GM21390 (cell line): ENCODE measurements at regions not wholly inside any gene's neighbourhood (a gene's known extent, or its start where the extent isn't known, plus 50 kb on each side); places are given as distances from the start of the nearest gene placed in this dataset.

Source experiments
- ATAC-seq: cut with Tn5 transposase; IDR thresholded peaks from one replicate; pipeline ENCODE4 v1.9.1; 2021; ENCODE audit not compliant: unreplicated experiment

DNA sequence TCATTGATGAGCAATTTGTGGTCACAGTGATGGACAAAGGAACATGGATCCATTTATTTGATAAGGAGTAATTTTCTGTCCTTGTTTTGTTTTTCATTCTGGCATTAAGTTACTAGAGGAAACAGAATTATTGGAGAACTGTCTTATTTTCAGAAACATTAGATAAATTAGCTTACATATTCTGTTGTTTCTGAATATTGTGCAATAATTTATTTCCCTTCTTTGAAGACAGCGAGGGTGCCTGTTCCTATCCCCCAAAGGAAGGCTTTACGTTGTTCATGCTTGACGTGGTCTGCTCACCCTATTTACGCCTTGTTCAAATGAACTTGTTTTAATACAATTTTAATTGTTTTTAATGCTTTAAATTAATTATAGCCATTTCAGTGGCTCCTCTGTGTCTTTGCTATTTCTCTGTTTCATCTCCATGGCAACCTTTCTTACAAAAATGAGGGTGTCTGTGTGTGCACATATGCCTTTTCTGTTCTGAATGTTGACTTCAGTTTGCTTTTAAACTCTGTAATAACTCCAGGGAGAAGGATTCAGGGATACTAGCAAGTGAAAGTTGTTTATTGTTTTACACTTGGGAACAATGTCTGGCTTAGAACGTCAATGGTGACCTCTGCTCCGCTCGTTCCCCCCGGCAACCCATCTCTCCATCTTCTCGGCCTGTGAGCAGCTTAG is 138.3 kb upstream of the PLET1 start:
- ATAC-seq: no peak

DNA sequence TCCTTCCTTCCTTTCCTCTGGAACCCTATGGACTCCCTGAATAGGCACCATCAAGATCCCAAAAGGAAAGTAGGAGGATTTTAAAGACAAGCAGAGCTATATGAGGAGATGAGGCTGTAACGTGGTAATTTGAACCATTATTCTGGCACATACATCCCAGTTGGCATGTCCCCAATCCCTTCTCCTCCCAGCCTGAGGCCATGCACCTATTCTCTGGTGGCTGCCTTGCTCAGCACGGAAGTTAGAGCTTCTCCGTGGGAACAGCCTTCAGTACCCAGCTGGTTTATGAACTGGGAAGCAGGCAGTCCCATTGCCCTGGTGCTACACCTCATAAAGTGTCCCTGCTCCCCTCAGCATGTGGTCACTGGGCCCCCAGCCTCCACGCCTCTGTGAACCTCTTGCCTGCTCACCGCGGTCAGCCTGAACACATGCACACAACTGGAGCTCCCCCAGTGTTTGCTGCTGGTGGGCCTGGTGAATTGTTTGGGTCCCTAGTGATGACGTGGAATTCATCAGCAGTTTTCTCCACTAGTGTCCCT is 139.9 kb upstream of the PLET1 start:
- no peak for ATAC-seq

DNA sequence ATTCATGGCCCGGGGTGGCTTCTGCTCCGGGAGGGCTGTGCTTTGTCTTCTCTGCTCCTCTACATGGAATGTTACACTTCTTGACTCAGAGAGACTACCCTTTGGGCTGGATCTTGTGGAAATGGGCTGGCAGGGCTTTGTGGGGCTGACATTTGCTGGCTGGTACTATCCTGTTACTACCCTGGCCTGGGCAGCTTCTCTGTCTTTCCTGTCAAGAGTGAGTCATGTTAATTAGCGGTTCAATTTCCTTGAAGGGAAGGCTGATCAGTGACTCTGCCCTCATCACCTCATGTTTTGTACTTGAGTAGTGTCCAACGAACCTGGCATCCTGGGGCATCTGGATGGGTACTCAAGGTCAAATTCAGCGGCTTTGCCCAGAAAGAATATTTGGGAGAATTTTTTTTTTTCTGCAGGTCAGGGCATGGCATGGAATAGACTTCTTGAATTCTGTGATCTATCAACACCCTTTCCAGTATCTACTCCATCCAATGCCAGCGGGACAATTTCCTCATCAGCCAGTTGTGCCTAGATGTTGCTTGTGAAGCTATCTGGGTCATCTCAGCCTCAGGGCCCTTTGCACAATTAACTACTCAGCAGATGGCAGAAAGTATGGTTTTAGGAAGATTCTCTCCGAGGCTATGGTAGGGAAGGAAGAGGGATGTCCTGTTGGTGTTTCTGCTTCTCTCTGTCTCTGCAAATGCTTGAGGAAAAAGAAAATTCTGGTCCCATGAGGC is 140.5 kb upstream of the PLET1 start:
- ATAC-seq: no peak

- ATAC-seq: no peak
Measured at GRCh38 chr11:112403432-112403831, 142.8 kb upstream of the PLET1 start.

DNA sequence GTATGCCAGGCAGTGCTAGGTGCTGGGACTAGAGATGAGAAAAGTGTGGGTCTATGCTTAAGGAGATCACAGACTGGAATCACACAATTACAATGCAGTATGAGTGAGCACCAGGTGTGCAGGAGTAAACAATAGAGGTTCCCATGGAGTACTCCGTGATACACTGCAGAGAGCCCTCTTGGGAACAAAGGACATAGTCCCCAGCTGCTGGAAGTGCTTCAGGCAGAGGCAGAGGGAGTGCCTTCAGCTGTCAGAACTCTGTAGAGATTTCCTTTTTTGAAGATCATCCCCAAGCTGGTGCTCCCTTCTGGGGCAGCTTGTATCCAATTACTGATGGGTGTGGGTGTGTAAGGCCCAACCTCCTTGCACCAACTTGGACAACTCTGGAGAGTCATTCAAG is 143.5 kb upstream of the PLET1 start:
- ATAC-seq: no peak

DNA sequence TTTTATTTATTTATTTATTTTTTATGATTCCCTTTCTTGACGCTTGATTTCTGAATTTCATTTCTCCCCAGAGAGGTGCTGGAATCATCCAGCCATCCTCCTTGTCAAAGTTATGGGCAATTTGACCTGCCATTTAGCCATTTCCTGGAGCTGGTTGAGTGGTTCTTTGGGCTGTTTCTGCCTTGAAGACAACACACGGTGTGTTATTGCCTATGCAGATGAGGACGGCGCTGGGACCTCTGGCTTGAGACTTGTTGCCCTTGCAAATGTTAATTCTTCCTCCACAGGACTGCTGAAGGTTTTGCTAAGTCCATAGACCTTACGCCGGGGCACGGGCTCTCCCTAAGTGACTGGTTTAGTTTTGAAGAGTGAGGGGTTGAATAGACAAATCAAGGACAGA is 147.9 kb upstream of the PLET1 start:
- ATAC-seq: no peak

DNA sequence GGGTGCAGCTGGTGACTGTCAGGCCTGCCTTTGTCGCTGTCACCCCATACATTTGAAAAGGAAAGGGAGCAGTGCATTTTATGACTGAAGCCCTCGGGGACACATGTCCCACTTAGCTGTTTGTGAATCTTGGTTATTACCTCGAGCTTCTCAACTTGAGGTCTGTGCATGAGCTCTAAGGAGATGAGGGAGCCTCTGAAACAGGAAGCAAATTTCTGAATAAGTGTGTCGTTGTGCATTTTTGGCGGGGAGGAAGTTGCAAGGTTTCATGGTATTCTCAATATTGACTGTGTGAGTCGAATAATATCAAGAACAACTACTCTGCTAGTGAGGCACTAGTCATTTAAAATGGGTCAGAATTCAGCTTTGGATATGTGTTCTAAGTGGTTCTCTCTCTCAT is 149.7 kb upstream of the PLET1 start:
- no peak for ATAC-seq

DNA sequence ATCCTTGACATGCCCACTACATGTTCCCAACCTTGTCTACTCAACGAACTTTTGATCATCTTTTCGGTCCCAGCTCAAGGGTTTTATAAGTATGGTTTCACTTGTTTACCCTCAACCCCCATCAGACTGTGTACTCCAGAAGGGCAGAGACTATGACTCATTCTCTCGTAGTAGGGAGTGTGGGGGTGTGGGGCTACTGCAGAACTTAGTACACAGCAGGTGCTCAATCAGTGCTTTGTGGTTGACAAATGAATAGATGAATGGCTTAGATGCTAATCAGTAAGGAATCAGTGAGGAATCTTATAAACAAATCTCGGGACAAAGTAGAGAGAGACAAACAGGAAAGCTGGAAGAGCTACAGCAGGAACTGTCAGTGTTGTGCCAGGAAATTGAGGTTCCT is 151.7 kb upstream of the PLET1 start:
- no peak for ATAC-seq

DNA sequence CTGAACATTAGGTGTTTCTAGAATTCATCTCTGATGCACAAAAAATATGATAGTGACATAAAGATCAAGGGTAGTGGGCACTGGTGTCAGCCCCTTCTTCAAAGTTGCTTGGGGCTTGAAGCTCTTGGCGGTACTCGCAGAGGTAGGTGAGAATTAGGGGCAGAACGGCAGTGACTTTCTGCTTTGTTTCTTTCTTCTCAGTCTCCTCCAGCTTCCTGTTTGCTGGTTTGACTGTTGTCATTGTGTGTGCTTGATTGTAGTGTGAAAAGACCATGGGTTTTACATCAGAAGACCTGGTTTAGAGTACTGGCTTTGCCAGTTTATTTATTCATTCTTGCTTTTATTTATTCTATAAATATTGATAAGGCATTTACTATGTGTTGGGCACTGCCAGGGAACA is 156.7 kb upstream of the PLET1 start:
- ATAC-seq: no peak

DNA sequence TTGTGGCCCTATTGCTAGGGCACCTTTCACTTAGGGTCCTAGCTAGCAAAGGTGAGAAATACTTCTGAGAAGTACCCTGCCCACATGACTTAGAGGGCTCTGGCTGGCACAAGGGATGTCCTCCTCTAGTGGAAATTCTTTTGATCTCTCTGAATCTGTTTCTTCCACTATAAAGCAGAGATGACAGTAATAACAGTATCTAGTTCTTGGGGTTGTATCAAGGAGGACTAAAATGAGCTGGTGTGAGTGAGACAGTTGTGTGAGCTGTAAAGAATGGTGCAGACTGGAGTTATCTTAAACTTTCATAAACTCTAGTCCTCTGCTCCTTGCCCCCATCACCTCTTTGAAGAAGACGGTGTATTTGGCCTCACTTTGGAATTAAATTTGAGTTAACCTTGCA is 157.8 kb upstream of the PLET1 start:
- no peak for ATAC-seq

- no peak for ATAC-seq
Measured at GRCh38 chr11:112421879-112422278, 161.2 kb upstream of the PLET1 start.

DNA sequence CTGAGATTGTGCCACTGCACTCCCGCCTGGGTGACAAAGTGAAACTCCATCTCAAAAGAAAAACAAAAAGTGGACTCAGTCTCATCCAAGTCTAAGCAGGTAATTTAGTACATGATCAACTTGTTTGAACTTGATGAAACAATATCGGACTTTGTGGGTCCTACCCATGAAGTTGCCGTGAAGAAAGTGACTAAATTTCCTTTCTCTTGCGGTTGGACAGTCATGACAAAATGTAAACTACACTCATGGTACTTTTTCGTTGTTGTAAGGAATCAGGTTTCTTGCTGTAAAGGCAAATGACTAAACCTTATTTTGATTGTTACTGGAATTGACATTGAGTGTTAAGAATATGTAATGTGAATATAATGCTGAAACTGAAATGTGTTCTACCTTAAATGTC is 164.5 kb upstream of the PLET1 start:
- ATAC-seq: no peak

GRCh38 chr11:112437096-112437495 is 176.4 kb upstream of the PLET1 start:
- no peak for ATAC-seq

DNA sequence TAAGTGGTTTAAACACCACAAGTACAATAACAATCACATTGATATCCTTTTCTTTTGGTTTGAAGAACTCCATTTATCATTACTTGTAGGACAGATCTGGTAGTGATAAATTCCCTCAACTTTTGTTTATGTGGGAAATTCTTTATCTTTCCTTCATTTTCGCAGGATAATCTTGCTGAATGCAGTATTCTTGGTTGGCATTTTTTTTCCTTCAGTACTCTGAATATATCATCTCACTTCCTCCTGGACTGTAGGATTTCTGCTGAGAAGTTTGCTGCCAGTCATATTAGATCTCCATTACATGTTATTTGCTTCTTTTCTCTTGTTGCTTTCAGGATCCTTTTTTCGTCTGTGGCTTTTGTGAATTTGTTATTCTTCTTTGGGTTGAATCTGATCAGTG is 179.0 kb upstream of the PLET1 start:
- no peak for ATAC-seq

- ATAC-seq: no peak
Measured at GRCh38 chr11:112440518-112440917, 179.9 kb upstream of the PLET1 start.

GRCh38 chr11:112448168-112448567 is 187.5 kb upstream of the PLET1 start:
- ATAC-seq: no peak

DNA sequence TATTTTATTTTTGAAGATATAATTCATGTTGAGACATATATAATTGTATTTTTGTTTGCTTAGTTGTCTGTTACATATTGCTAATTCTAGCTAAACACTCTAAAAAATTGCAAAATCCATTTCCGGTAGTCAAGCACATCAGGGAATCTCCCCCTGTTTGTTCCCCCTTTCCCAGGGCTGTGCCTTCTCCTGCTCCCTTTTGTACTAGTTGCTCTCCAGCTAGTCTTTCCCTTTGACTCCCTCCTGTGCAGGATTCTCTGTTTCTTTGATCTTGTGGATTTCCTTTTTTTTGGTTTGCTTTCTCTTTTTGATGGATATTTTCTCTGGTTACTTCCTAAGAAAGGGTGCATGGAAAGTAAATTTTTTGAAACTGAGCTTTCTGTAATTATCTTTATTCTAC is 188.1 kb upstream of the PLET1 start:
- no peak for ATAC-seq

DNA sequence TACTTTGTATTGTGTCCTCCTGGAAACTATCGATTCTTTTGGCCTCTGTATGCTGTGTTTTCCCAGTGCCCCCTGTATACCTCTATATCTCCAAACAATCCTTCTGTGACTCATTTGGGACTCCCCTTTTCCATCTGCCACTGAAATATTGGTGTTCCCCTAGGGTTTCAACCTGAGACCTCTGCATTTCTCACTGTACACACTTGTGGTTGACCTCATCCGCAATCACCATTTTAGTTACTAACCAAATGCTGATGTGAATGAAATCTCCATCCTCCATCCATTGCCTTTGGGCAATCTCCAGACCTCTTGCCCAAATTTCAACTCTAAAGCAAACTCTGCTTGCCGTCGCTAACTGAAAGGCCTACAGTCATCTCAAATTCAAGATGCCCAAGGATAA is 190.6 kb upstream of the PLET1 start:
- no peak for ATAC-seq

DNA sequence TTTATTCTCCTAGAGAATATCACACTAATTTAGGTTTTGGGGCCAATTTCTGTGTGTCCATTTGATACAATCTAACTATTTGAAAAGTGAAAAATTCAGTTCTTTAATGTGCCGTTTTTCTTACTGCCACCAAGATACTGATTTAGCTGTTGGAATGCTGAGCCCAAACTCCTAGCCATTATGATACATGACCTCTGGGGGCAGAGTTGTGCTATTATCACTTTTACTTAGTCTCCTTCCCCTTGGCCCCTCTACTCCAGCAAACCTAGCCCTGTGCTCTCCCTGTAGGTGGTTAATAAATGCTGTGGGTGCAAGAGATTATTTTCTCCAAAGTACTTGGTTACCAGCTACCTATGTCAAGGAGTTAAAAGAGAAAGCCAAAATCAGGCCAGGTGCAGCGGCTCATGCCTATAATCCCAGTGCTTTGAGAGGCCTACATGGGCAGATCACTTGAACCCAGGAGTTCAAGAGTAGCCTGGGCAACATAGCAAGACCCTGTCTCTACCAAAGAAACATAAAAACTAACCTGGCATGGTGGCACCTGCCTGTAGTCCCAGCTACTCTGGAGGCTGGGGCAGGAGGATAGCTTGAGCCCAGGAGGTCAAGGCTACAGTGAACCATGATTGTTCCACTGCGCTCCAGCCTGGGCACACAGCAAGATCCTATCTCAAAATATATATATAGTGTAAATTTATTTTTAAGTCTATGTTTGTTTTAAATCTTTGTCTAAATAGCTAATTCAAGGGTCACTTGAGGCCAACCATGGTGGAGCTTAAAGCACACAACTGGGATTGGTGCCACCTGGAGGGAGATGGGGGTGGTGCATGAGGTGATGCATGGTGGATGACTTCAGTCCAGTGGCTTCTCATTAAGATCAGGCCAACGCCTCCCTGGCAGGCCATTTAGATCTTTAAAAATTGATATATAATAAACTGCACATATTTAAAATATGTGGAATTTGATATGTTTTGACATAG is 193.2 kb upstream of the PLET1 start:
- ATAC-seq: no peak

GRCh38 chr11:112454841-112455240 is 194.2 kb upstream of the PLET1 start:
- ATAC-seq: no peak

DNA sequence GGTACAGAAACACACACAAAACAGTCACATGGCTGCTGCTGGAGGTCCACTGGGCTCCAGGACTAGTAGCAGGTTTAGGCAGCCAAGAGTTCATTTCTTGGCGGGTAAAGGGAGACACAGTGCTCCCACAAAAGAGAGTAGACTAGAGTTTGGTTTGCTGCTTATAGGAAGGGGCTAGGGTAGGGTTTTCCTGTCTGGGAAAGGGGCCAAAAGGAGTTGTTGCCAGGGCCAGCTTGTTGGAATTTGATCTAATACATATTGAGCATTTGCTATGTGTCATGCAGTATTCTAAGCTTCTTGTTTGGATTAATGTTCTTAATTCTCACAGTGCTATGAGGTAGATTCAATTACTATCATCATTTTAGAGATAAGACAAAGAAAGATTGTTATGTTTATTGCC is 195.1 kb upstream of the PLET1 start:
- no peak for ATAC-seq
